NCI-H526 (cell line): ENCODE measurements at regions not wholly inside any gene's neighbourhood (a gene's known extent, or its start where the extent isn't known, plus 50 kb on each side); places are given as distances from the start of the nearest gene placed in this dataset.

Experiments
- DNase-seq, 2 experiments: peaks; one replicate each; lab custom pipeline; 2025; lab: John Stamatoyannopoulos, UW

DNA sequence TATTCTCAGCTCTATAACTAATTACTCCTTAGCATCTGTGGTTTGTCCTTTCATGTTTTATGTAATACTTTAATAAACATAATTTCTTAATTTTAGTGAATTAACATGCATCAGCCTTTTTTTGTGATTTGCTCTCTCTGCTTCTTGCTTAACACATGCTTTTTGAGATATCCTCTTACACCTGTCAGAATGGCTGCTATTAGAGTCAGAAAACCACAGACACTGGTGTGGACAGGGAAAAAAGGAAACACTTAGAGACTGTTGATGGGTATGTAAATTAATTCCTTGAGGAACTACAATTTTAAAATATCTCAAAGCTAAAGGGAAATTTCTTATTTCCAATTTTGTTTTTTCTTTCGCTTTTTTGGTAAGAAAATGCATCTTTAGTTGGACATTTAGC is 549.0 kb downstream of the ZNF804A start:
- peak in 1 of 2 experiments; percentile 2 for DNase-seq

GRCh38 chr2:185152186-185152585 is 553.9 kb downstream of the ZNF804A start:
- no peak for DNase-seq

- DNase-seq: no peak
These were observed 563.4 kb downstream of the ZNF804A start for GRCh38 chr2:185161701-185162100.

GRCh38 chr2:185174353-185174752 is 564.3 kb upstream of the FSIP2 start:
- no peak for DNase-seq

DNA sequence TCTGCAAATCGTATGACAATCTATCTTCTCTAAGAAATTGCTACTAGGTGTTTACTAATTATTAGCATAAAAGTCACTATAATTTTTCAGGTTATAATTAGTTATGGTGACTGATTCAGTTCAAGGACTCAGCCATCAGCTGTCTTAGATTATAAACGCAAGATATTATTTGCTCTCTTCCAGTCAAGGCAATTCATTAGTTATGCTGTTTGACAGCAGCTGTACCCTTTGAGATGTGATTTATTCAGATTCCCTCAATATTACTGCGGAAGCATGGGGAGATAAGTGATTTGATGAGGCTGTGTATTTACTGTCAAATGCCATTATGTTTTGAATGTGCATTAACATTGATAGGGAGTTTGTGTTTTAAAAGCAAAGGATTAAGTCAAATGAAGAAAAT is 558.9 kb upstream of the FSIP2 start:
- DNase-seq: no peak

DNA sequence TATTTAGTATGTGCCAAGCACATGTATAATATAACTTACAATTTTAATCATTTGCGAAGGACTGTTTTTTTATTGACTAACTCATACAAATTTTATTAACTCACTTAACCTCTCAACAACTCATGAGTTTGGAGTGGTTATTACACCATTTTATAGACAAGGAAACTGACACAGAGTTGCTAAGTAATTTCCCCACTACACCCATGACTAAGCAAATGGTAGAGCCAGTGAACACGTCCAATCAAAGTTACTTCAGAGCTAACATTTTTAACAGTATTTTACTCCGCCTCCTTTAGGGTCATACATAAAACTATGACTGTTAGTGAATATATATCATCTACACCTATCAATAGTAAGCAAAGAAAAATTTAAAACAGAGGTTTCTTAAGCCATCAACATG is 556.7 kb upstream of the FSIP2 start:
- DNase-seq: no peak

- no peak for DNase-seq
These were observed 553.6 kb upstream of the FSIP2 start for GRCh38 chr2:185185044-185185443.

DNA sequence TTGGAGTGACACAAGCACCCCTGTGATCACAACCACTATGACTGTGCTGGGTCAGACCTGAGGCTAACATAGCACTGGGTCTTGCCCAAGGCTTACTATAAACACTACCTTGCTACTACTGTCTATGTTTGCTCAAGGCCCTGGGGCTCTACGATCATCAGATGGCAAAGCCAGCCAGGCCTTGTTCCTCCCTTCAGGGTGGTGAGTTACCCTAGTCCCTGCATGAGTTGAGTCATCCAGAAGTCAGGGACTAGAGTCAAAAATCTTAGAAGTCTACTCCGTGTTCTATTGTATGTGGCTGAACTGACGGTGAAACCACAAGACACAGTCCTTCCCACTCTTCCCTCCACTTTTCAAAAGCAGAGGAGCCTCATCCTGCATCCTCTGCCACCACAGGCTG is 551.2 kb upstream of the FSIP2 start:
- DNase-seq: no peak

DNA sequence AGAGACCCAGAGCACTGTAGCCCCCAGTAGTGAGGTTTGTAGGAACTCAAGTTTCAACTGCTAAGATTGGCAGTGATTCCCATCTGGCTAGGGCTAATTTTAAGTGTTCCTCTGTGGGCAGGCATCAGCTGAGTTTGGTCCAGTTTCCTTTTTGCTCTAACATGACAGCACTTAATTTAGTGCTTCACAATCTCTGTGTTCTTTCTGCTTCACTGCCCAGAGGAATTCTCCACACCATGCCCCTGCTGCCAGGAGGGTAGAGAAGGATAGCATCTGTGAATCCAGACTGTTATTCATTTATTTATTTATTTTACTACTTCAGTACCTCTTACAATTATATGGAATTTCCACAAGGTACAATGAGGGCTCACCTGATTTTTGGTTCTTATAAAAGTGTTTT is 549.9 kb upstream of the FSIP2 start:
- no peak for DNase-seq

DNA sequence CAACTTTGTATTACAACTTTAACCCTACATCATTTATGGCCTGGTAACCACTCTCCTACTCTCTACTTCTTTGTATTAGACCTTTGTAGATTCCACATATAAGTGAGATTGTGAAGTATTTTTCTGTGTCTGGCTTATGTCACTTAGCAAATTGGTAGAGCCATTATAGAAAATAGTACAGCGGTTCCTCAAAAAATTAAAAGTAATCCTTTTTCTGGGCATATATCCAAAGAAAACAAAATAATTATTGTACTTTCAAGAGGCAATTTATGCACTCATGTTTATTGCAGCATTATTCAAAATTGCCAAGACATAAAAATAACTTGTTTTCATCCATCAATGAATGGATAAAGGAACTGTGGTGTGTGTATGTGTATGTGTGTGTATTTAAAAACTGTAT is 537.5 kb upstream of the FSIP2 start:
- DNase-seq: no peak

GRCh38 chr2:185202381-185202780 is 536.2 kb upstream of the FSIP2 start:
- DNase-seq: no peak

DNA sequence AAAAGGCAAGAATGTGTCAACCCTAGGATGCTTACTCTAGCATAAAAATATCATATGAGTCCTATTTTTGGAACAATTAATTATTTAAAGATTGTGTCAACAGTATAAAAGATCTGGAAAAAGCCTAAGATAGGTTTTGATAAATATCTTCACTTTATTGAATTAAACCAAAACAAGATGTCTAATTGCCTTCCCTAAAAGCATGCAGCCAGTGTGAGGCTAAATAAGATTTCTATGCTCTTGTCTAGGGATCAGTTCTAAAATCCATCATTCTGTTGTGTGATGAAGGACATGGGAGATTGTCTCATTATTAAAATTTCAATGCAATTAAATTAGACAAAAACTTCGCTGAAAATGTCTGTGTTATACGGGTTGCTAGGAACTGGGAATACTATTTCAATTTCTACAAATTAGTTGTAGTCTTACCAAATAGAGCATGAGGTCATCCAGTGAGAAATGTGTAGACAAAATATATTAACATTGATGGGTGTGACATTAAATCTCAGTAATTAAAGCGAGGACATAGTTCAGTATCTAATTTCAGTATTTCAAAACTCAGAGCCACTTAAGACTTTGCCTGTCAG is 535.6 kb upstream of the FSIP2 start:
- no peak for DNase-seq

GRCh38 chr2:185208261-185208660 is 530.3 kb upstream of the FSIP2 start:
- DNase-seq: peak; percentile 19 to 51

- DNase-seq: no peak
These were observed 523.1 kb upstream of the FSIP2 start for GRCh38 chr2:185215497-185215896.

GRCh38 chr2:185219981-185220380 is 518.6 kb upstream of the FSIP2 start:
- no peak for DNase-seq

DNA sequence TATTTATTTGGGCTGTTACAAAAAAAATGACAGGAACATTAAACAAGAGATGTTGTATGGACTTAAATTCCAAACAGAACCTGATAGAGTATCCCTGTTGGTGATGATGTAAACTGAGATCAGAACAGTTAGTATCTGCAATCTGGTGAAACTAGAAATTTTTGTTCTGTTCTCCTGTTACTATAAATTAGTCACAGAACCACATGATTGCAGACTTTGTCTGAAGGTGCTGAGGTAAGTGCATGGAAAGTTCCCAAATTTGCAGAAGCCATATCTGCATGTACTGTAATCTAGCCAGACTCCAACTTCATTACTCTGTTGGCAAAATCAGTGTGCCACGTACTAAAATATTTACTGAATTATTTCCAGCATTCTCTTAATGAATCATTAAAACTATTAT is 516.3 kb upstream of the FSIP2 start:
- no peak for DNase-seq

GRCh38 chr2:185227391-185227790 is 511.2 kb upstream of the FSIP2 start:
- no peak for DNase-seq

GRCh38 chr2:185239491-185239890 is 499.1 kb upstream of the FSIP2 start:
- no peak for DNase-seq

GRCh38 chr2:185240796-185241195 is 497.8 kb upstream of the FSIP2 start:
- no peak for DNase-seq

DNA sequence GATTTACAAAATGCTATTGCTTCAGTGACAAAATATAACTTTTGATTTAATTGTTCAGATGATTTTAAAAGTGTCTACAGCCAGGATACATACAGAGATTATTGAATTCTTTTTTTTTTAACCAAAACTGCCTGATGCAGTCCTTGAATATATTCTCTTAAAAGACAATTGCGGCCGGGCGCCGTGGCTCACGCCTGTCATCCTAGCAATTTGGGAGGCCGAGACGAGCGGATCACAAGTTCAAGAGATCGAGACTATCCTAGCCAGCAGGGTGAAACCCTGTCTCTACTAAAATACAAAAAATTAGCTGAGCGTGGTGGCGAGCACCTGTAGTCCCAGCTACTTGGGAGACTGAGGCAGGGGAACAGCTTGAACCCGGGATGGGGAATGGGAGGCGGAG is 497.0 kb upstream of the FSIP2 start:
- DNase-seq: no peak

DNA sequence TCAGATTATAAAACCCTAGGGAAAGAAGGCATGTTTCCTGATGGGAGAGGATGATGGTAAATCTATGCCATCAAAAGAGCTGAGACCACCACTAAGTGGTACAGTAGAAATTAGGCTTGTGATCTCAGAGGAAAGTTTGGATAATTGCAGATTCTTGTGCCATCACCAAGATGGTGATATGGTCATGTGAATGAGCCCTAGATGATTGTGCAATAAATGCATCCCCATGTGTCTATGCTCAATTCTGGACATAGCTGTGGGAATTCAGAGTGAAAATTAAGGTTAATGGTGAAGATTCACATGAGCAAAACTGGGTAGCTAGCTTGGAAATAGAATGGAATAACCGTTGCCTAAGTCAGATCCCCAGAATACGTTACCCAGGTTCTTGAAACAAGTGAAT is 496.1 kb upstream of the FSIP2 start:
- DNase-seq: no peak

GRCh38 chr2:185245216-185245615 is 493.4 kb upstream of the FSIP2 start:
- no peak for DNase-seq

DNA sequence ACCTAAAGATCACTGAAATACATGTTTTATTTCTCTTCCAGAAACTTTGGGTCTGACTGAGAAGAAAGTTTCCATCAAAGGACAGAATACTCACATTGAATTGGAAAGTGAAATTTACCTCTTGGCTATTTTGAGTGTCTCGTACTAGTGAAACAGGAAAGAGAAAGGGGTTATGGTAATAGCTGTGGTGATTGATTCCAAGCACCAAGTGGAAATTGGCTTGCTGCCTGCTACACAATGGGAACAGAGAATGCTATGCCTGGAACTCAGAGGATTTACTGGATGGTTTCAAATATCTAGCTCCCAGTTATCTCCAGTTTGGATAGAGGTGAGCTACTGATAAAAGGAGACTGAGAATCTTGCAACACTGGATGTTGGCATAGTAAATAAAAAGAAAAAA is 492.8 kb upstream of the FSIP2 start:
- DNase-seq: no peak

GRCh38 chr2:185246717-185247116 is 491.9 kb upstream of the FSIP2 start:
- DNase-seq: no peak

DNA sequence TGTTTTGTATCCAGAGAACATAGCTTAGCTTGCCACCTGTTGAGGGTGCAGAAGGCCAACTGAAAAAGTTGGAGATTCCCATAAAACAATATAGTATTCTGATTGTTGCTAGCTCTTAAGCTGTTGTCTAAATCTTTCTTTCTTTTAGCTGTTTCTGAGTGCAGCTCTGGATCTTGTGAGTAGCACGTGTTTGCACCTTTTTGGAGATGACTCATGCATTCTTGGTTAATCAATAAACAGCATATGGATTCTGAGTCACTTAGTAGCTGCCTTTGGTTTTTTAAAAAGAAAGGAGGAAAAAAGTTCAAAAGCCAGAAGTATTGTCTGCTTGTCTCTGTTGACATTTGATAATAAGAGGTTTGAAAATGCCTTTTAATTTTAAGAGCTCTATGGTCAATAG is 483.0 kb upstream of the FSIP2 start:
- DNase-seq: no peak
